NCI-H2029 treated with DMSO at 0.1 percent for 48 hours (cell line): ENCODE measurements at regions not wholly inside any gene's neighbourhood (a gene's known extent, or its start where the extent isn't known, plus 50 kb on each side); places are given as distances from the start of the nearest gene placed in this dataset.

Source experiments
- DNase-seq: peaks from one replicate; lab custom pipeline; 2025; lab: John Stamatoyannopoulos, UW

DNA sequence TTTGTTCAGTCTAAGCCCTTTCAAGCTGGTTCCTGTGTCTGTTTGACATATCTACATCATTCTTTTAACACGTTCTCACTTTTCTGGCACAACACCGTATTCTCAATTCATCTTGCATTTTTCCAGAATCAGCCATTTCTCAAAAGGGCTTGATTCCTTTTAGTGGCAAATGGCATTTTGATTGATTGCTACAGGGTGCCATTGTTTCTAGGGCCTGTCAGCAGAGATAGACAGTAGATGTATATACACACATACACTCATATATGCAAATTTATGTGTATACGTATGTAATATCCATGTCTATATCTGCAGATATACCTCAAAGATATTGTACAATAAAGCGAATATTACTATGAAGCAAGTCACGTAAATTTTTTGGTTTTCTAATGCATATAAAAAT is 367.9 kb upstream of the TNP1 start:
- DNase-seq: no peak

DNA sequence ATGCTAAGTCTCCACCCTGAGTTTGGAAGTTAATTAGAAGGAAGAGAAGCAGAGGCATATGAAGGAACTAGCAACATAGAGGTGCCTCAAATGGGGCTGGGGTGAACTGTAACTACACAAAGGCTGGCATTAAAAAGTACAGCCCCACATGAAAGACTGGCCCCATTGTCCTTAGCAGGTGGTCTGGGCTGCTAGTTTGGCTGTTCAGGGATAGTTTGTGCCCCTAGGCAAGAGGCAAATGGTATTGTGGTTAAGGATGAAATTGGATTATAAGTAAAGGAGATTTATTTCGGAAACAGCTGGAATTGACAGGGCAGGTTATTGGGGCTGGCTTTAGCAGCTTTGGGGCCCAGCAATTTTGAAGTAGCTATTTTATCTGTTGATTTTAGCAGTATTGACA is 365.7 kb upstream of the TNP1 start:
- DNase-seq: no peak

DNA sequence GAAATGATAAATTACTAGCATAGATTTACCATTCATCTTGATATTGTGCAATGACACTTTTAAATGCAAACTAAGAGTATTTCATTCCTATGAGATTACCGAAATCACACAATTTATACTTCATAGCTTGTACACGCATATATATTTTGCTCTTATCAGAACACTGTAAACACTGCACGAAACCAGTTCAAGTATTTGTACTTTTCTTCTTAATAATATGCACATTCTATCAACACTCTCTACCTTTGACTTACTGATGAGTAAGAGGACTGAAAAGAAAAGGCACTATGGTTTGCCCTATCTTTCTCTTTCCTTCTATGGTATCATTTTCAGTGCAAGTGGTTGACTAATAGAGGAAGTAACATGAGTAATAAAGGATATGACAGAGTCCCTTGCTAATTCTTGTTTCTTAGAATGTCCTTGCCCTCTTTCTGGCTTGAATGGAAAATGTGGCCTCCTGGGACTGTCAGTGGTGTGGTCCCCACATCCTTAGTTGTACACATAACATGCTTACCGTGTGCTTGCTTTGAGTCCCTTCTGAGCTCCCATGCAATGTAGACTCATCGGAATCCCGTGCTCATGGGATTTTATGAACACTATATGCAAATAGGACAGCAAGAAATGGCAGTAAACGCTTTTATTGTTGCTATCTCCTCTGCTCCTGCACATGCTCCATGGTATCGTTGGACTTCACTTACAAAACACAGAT is 363.5 kb upstream of the TNP1 start:
- DNase-seq: no peak

DNA sequence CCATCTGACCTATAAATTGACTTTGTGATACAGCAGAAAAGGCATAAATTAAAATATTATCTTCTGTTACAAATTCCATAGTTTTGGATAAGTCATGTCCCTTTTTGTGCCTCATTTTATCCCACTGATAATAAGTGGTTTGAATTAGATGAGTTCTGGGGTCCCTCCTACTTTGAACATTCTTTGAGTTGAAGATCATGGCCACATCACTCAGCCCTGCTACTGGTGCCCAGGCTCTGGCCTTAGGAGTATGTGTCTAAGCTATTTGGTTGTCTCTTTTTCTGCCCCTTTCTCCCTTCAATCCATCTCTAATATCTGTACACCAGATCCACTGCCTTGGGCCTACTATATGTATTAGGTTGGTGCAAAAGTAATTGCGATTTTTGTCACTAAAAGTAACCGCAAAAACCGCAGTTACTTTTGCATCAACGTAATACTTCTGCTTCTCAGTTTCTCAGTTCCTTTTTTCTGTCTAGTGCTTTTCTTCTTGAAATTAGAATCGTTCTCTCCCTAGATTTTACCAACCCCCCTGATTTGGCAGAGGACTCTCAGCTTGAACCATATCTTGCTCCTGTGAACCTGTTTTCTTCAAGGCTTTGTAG is 362.5 kb upstream of the TNP1 start:
- no peak for DNase-seq

DNA sequence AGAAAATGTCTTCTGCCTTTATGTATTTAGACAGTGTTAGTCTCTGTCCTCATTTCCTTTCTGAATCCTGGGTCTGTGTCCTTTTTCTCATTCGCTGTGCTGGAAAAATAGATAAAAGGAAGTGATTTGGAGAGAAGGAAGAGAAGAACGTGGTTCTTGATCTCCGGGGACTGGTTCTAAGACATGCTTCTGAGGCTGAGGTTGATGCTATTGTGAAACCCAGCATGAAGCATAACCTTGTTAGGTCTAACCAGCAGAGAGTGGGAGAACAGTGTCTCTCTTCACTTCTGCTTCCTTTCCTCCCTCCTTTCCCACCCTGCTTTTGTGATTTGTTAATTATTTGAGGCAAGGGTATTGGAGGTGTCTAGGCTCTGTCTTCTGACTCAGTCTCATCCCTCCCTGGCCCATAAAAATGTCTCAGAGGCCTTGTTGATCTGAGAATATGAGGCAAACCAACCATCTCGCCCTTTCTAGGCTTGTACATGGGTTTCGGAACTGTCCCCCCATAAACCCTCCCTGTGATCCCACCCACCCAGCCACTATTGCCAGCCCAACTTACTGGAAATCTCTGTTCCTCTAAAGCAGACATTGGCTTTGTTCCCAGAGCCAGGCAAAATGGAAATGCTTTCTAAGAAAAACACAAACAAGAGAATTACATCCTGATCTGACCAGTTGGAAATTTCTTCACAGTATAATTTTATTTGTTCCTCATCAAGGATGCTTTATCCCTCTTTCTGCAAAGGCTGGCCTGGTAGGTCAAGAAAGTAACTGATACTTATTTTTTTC is 360.6 kb upstream of the TNP1 start:
- no peak for DNase-seq

DNA sequence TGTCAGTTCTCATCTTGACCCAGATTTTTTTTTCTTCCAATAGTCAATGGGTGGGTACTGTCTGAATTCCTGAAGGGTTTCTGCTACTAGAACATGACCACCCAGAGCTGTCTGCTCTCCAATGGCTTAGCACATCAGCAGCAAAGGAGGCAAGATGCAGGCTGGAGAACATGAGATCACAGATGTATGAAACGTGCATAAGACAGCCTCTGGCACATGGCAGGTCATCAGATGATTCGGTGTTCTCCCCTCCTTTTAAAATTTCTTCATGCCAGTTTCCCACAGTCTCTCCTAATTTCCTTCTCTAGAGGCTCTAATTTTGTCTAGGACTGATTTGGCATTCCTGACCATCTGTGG is 359.3 kb upstream of the TNP1 start:
- DNase-seq: no peak

DNA sequence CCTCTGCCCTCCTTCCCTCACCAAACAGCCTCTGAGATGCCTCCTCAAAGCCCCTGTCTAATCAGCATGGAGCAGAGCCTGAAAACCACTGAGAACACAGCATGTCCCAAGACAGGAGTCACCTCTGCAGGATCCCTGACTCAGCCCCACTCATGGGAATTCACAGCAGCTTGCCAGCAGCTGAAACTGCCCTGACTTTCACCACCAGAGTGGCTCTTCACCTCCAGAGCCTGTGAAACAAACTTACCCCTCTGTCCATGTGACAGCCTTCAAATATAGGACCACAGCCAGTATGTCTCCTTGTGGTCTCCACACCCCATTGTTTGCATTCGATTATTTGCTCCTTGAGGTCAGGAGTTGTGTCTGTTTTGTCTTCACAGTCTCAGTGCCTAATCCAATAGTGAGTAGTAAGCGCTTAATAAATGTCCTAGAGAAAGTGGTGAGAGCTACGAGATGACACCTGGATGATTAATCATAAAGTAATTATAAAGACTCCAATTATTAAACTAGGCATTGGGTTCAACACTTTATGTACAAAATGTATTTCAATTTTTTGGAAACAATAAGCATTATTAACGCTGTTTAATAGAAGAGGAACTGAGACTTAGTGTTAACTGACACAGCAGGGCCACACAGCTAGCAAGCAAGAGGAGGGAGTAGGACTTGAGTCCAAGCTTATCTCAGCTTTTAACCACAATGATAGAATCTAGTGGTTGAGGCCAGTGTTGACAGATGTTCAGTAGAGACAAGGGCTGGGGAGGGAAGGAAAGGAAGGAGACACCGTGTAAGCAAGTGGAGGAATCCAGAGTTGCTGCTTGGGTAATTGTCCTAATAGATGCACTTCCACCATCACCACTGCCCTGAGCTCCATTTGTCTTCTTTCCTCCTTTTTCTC is 358.7 kb upstream of the TNP1 start:
- no peak for DNase-seq

DNA sequence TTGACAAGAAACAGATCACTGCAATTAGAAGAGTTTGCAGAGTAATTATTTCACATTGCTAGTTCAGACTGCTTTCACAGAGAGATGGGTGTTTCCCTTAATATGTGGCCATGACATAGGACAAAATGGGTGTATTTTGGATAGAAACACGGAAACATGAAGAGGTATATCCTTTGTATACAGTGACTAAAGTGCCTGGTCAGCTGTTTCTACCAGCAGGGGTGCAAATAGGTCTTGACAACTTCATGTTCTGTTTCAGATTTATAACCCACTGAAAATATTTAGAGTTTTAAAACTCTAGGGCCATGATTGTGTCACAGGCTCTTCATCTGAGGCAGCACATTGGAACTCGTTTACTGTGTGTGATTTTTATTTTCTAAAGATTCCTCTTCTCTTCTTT is 357.1 kb upstream of the TNP1 start:
- no peak for DNase-seq

DNA sequence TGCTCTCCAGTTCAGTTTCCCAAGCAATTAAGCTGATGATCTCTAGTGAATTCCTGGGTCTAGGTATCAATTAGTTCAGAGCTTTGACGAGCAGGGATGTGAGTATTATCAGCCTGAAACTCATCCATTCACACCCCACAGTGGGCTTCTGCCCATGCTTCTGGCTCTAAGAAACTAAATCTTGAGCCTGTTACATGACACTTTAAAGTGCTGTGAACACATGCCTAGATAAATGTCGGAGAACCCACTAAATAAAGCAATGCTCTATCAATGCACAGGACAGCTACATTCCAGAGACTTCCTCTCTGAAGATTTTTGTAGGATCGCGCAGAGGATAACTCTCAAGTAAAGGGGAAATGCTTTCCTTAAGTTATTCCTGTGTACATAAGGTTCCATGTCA is 356.5 kb upstream of the TNP1 start:
- no peak for DNase-seq

DNA sequence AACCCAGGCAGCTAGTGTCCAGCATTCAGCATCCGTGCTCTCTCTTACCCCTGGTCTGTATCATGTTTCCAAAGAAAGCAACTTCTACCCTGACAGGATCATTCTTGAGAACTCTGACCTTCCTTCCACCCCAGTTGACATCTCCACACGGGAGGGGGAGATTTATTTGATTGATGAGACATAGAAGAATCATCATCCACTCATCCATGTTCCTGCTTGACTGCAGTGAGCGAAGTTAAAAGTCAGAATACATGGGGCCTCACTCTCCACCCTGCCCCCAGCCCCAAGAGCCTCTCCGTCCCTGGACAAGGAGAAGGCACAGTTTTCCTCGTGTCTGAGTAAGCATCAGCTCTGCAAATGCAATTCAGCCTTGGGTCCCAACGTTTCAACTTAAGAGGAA is 356.0 kb upstream of the TNP1 start:
- no peak for DNase-seq

DNA sequence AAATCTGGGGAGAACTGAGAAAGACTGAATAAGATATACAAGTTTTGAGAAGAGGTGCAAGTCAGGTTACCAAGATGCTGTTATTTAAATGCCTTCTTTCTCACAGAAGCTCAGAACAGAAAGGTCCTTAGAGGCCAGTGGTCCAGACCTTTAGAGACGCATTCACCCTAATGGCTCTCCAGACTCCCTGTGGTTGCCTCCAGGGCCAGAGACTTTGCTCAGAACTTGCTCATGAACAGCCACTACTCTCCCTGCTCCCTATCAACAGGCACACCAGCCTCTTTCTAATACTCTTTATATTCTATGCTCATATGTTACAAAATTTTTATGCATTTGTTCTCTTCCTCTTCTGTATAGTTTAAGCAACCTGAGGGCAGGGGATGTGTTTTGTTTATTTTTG is 349.0 kb upstream of the TNP1 start:
- no peak for DNase-seq

DNA sequence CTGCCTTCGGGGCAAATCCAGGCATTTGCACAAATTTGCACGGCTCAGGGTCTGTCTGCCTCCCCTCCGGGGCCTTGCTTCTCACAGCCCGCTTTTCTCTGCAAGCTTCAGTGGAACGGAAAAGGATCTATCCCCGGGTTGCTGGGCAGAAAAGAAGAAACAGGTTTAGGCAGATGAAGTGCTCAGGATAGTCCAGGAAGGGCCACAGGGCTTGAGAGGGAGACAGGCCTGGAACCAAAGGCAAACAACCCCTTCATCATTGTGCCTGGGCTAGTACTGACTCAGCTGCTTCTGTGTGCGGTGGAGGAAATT is 347.8 kb upstream of the TNP1 start:
- no peak for DNase-seq

DNA sequence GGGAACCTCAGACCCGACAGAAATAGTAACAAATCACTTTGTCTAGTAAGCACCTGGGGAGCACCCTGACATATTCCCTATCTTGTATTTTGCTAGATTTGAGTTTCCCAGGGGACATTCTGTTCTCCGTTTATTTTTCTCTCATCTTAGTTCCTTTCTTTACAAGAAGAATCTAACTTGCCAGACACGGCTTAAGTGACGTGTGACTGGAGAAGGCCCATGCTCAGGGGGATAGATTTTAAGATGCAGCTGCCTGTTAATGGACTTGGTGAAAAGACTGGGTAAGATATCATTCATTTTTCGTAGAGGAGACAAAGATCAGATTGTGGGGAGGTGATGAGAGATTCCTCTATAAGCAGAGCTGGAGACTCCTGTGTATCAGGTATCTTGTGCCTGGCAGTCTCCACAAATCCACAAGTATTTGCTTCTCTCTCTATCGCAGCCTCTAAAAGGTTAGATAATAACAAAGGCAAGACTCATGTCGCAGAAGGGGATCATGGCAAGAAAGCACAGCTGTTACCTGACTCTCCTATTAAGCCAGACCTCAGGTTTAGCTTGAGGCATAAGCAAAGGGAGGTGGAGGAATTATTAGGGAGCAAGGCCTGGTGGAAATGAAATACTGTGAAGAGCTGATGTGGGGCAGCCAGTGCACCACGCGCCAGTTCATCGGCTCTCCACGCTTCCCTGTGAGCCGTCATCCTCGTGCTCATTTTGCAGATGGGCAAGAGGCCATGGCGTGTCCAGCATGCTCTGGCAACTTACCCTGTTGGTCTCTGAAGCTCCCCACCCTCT is 347.2 kb upstream of the TNP1 start:
- DNase-seq: no peak

DNA sequence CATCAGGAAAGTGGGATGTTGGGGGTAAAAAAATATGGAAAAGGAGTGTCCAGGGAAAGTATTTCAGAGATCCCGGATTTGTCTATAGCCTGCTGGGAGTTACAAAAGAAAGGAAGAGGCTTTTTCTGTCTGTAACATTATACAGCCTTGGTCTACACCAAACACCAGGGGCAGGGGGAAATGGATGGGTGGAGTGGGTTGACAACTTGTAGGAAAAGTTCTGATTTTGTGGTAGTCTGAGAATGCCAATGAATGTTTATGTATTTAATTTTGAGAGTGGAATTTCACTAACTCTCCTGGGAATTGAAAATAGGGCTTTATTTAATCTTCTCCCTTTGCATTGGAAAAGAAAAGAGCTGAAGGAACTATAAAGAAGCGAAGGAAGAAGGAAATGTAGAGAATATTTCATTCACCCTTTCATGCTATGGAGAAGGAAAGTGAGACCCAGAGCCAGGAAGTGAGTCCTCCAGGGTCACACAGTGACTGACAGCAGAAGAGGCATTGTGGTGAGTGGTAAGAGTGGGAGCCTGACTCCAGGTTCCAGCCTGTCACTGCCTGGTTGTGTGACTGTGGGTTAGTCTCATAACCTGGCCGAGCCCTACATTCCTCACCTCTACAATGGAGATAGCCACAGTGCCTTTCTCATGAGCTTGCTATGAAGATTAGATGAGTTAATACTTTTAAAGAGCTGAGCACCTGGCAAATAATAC is 346.3 kb upstream of the TNP1 start:
- DNase-seq: no peak

DNA sequence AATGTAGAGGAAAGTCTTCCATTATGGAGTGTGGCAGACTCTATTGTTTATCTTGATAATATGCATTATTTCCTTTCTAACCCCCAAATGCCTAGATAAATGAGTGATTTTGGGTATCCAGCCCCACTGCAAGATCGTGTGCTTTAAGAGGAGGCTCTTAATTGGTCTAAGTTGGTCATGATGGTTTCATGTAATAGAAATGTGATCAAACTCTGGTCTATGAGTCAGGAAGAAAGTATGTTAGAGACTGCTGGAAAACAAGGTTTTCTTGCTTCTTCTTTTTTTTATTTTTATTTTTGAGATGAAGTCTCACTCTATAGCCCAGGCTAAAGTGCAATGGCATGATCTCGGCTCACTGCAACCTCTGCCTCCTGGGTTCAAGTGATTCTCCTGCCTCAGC is 344.5 kb upstream of the TNP1 start:
- no peak for DNase-seq

DNA sequence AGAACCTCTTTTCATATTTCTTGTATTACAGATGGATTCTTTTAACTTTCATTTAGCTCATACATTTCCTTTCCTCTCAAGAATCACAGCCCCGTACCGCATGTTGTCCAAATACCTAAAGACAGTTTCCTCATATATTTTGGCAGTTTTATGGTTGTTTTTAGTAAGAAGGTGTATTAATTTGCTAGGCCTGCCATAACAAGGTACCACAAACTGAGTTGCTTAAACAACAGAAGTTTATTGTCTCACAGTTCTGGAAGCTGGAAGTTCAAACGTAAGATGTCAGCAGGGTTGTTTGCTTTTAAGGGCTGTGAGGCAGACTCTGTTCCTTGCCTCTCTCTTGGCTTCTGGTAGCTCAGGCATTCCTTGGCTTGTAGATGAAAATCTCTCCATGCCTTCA is 343.2 kb upstream of the TNP1 start:
- no peak for DNase-seq

DNA sequence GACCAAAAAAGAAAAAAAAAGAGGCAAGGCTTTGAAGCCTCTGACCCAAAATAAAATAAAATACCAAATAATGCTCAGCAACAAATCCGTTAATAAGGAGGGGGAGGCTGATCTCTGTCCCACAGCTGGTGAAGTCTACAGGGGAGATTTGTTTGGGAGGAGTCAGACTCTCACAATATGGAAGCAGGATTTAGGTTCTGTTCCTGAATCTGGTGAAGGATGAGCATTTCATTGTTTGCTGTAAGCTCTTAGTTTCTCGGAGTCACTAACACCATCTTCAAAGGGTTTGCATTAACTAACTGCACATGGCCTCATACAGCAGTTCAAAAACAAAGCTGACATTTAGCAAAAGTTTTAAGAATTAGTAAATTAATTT is 339.4 kb upstream of the TNP1 start:
- DNase-seq: no peak

DNA sequence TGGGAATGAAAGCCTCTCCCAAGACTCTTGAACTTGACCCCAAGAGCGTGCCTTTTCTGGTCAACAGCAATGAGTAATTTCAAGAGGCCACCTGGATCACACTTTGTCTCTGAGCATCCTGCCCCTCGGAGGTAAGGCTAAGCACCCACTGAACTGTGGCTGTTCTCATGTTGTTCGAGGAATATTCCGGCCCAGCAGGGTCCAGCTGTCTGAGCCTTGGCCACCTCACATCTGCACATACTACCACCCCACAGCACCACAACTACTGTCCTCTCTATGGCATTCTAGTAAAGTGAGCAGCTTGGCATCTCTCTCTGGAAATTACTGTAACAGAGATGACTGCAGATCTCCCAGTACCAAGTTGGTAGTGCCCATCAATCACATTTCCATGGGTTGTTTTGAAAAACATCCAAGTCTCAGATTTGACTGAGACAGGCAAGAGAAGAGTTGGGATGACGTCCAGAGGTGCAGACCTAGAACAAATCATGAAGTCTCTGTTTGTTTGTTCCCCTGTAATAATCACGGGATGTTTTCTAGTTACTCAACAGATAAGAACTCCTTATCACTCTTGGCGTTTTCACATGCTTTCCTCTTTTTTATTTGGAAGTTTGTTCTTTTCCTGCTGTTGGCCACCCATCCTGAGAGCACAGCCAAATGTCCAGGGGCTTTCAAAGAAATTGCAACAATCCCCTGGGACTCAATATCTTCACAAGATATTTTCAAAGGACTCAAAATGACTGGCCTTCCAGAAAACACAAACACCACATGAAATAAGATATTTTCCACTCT is 336.0 kb upstream of the TNP1 start:
- DNase-seq: no peak

DNA sequence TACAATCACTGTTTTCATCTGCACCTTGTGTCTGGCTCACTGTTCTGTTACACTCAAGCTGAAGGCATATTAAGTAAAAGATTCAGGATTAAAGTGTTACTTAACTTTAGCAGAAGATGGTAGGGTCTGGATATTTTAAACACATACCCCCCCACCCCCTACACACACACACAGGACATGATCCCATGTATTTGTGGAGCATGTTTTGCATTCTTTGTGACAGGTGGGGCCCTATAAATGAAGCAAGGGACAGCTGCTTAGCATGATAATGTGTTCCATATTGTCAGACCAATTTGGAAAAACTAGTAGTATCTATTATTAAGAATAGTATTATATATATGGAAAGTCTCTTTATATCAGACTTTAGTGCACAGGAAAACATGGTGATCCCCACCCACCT is 335.2 kb upstream of the TNP1 start:
- DNase-seq: no peak
